Caco-2 (cell line): ENCODE measurements at regions not wholly inside any gene's neighbourhood (a gene's known extent, or its start where the extent isn't known, plus 50 kb on each side); places are given as distances from the start of the nearest gene placed in this dataset.

Experiments
- BruUV-seq: library from RNA; stranded (reverse); fragments of 400-500 nt; replicated peaks from 2 replicates; lab custom pipeline; 2021; lab: Mats Ljungman, UMichigan
- CTCF ChIA-PET: fragments of 300-600 bp; sonication (Branson Sonifier 250); formaldehyde crosslinking; loops from one replicate; lab custom pipeline; 2022; ENCODE audit warnings: antibody characterized with exemption; lab: Charles Lee
- POLR2A ChIA-PET: fragments of 300-600 bp; sonication (Branson Sonifier 250); formaldehyde crosslinking; loops from one replicate; lab custom pipeline; 2022; ENCODE audit warnings: antibody characterized with exemption; lab: Charles Lee
- DNase-seq, 2 experiments: peaks; one replicate each; pipeline versions ENCODE4 v3.0.0 to v3.0.0-alpha.2; 2020 to 2022
- H3K27me3 ChIP-seq: replicated peaks from 2 replicates; pipeline ENCODE4 v1.6.0; 2011; ENCODE audit warnings: low read length; ENCODE audit not compliant: control insufficient read depth, insufficient read depth
- H3K36me3 ChIP-seq: 2 replicates; pipeline ENCODE4 v1.5.1; 2011; ENCODE audit warnings: low read length; ENCODE audit not compliant: control insufficient read depth, insufficient read depth
- H3K4me1 ChIP-seq: fragments of 250-450 bp; sonication (Bioruptor Pico); 2 replicates; pipeline ENCODE4 v1.5.1; 2020; ENCODE audit warnings: mild to moderate bottlenecking
- H3K4me3 ChIP-seq: 2 replicates; pipeline ENCODE4 v1.5.1; 2011; ENCODE audit warnings: low read depth, mild to moderate bottlenecking, control low read depth, low read length
- H3K9me3 ChIP-seq: fragments of 250-450 bp; sonication (Bioruptor Pico); 2 replicates; pipeline ENCODE4 v1.5.1; 2020; ENCODE audit warnings: mild to moderate bottlenecking, moderate library complexity
- H3K27ac Mint-ChIP-seq: one replicate; pipeline ENCODE4 v1.8.0; 2022; ENCODE audit warnings: mixed read lengths; ENCODE audit not compliant: unreplicated experiment
- H3K27me3 Mint-ChIP-seq: one replicate; pipeline ENCODE4 v1.8.0; 2022; ENCODE audit warnings: mixed read lengths; ENCODE audit not compliant: insufficient read depth, unreplicated experiment
- H3K36me3 Mint-ChIP-seq: one replicate; pipeline ENCODE4 v1.8.0; 2022; ENCODE audit warnings: mild to moderate bottlenecking, mixed read lengths; ENCODE audit not compliant: insufficient read depth, unreplicated experiment
- H3K4me1 Mint-ChIP-seq: one replicate; pipeline ENCODE4 v1.8.0; 2022; ENCODE audit warnings: low read depth, mixed read lengths; ENCODE audit not compliant: unreplicated experiment
- H3K4me3 Mint-ChIP-seq: one replicate; pipeline ENCODE4 v1.8.0; 2022; ENCODE audit warnings: mild to moderate bottlenecking, moderate library complexity, mixed read lengths; ENCODE audit not compliant: unreplicated experiment
- H3K9me3 Mint-ChIP-seq: one replicate; pipeline ENCODE4 v1.8.0; 2022; ENCODE audit warnings: mixed read lengths; ENCODE audit not compliant: unreplicated experiment
- intact Hi-C: fragments of 100-400 bp; cut with micrococcal nuclease; formaldehyde crosslinking; loops from one replicate; pipeline ENCODE4 v1.10.0; 2022; ENCODE audit not compliant: unreplicated experiment
- TF ChIP-seq, protein P1 (sequence below), 2 experiments: fragments of 200-600 bp in 1 of 2; IDR thresholded peaks; 1 replicate in 1 of 2; 2 replicates in 1 of 2; pipeline versions ENCODE4 v1.5.1 to v1.8.0; 2011 to 2022; ENCODE audit warnings: antibody characterized with exemption in 1 of 2, control low read depth in 1 of 2, inconsistent platforms in 1 of 2, low read depth in 1 of 2, low read length in 1 of 2, mild to moderate bottlenecking in 1 of 2, moderate library complexity in 1 of 2; ENCODE audit not compliant: insufficient read depth in 1 of 2, severe bottlenecking in 1 of 2, unreplicated experiment in 1 of 2

DNA sequence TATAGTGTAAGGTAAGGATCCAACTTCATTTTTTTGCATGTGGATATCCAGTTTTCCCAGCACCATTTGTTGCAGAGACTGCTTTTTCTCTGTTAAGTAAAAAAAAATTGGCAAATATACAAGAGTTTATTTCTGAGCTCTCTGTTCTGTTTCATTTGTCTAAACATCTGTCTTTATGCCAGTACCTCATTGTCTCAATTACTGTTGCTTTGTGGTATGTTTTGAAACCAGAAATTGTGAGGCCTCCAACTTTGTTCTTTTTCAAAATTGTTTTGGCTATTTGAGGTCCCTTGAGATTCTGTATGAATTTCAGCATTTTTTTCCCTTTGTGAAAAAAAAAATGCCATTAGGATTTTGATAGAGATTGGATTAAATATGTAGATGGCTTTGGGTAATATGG is 150.5 kb downstream of the MINAR1 start:
- H3K4me3 ChIP-seq: no peak overlapping the region
- intact Hi-C loops: no loop called here
- Mint-ChIP-seq H3K36me3 (no peaks in the 10 kb centered on the region), H3K27ac (no peak overlapping the region), H3K4me1 (no peaks in the 10 kb centered on the region), H3K4me3 (no peak overlapping the region), H3K27me3 (peaks cover 19% of the 10 kb centered on the region), H3K9me3 (no peaks in the 10 kb centered on the region)
- no peak for DNase-seq
- no peaks in the 10 kb centered on the region for H3K36me3 ChIP-seq
- H3K9me3 ChIP-seq: no peaks in the 10 kb centered on the region
- H3K4me1 ChIP-seq: no peaks in the 10 kb centered on the region
- TF ChIP-seq, protein P1, sequence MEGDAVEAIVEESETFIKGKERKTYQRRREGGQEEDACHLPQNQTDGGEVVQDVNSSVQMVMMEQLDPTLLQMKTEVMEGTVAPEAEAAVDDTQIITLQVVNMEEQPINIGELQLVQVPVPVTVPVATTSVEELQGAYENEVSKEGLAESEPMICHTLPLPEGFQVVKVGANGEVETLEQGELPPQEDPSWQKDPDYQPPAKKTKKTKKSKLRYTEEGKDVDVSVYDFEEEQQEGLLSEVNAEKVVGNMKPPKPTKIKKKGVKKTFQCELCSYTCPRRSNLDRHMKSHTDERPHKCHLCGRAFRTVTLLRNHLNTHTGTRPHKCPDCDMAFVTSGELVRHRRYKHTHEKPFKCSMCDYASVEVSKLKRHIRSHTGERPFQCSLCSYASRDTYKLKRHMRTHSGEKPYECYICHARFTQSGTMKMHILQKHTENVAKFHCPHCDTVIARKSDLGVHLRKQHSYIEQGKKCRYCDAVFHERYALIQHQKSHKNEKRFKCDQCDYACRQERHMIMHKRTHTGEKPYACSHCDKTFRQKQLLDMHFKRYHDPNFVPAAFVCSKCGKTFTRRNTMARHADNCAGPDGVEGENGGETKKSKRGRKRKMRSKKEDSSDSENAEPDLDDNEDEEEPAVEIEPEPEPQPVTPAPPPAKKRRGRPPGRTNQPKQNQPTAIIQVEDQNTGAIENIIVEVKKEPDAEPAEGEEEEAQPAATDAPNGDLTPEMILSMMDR (IDR thresholded peaks at IDR 0.05; ENCODE audit: insufficient read depth in 1 of 2, low read depth in 1 of 2, low read length in 1 of 2, severe bottlenecking in 1 of 2, unreplicated experiment in 1 of 2): no peak
- ChIA-PET POLR2A (no interaction called here), CTCF (no interaction called here)
- H3K27me3 ChIP-seq: no peaks in the 10 kb centered on the region
- no TSS peak for BruUV-seq

DNA sequence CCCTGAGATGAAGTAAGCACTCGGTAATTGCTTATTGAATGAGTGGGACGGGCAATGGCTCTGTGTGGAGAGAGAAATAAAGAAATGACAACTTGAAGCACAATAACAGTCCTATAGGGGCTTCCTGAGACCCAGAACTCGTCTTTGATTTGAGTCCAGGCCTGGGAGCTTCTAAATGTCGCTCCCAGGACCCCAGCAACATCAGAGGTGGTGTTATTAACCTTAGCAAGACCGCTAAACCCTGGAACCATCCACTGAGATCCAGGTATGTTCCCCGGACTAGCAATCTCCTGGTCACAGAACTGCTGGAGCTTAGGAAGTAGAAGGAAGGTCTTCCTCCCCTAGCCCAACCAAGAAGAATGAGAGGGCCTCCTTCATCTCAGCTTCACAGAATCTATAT is 160.0 kb downstream of the MINAR1 start:
- intact Hi-C loops: no loop called here
- no peak for DNase-seq
- ChIA-PET POLR2A (no interaction called here), CTCF (interaction anchor here (3.3 kb wide), 1 partner anchor 211 kb away, joined by 16 read pairs; no protein-coding TSS in a partner anchor)
- Mint-ChIP-seq H3K4me1 (no peaks in the 10 kb centered on the region), H3K4me3 (no peak overlapping the region), H3K27ac (no peak overlapping the region), H3K36me3 (no peaks in the 10 kb centered on the region), H3K9me3 (no peaks in the 10 kb centered on the region), H3K27me3 (peaks cover 14% of the 10 kb centered on the region)
- Histone ChIP-seq H3K9me3 (no peaks in the 10 kb centered on the region), H3K36me3 (no peaks in the 10 kb centered on the region), H3K4me1 (no peaks in the 10 kb centered on the region), H3K4me3 (no peak overlapping the region), H3K27me3 (peaks cover 2% of the 10 kb centered on the region; the same call in 1 of the 2 replicates)
- no TSS peak for BruUV-seq
- TF ChIP-seq, protein P1 (IDR thresholded peaks at IDR 0.05; ENCODE audit: insufficient read depth in 1 of 2, low read depth in 1 of 2, low read length in 1 of 2, severe bottlenecking in 1 of 2, unreplicated experiment in 1 of 2): no peak

DNA sequence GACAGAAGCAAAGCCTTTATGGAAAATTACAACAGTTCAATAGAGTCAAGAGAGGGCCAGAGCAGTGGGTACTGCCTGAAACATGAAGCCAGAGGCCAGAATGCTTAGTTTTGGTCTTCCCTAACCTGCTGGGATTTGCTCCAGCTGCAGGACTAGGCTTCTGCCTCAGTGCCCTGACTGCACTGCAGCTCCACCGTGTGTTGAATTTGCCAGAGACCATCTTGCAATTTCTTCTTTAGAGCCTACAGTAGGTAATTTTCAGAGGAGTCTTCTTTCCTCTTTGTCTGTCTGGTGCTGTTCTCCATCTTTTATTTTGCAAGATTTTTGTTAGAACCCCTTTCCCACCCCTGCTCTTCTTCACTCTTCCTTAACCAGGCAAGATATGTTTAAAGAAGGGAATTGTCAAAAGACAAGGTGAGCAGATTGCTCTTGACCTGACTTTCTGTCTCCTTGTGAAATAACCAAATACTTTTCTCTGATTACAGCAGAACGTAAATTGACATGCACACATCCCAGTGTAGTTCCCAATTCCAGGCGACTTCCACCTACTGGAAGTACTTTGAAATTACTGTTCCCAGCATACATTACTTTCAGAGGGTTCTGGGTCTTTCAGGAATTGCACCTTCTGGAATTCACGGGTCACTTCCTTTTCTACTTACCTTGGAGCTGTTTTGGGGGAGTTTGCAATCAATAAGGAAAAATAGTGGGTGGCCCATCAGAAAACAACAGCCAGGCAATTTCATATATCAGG is 161.2 kb downstream of the MINAR1 start:
- no TSS peak for BruUV-seq
- Mint-ChIP-seq H3K36me3 (no peaks in the 10 kb centered on the region), H3K4me1 (no peaks in the 10 kb centered on the region), H3K9me3 (peaks cover under 1% of the 10 kb centered on the region), H3K4me3 (no peak overlapping the region), H3K27ac (no peak overlapping the region), H3K27me3 (peaks cover 14% of the 10 kb centered on the region)
- POLR2A ChIA-PET: no interaction called here
- no peaks in the 10 kb centered on the region for H3K4me1 ChIP-seq
- no peaks in the 10 kb centered on the region for H3K9me3 ChIP-seq
- CTCF ChIA-PET: interaction anchor here (3.3 kb wide), 1 partner anchor 212 kb away, joined by 16 read pairs; no protein-coding TSS in a partner anchor
- H3K27me3 ChIP-seq: peaks cover under 1% of the 10 kb centered on the region; the same call in 1 of the 2 replicates
- H3K4me3 ChIP-seq: no peak overlapping the region
- intact Hi-C loops: no loop called here
- DNase-seq: peak in 1 of 2 experiments; percentile 16
- TF ChIP-seq, protein P1 (IDR thresholded peaks at IDR 0.05; ENCODE audit: insufficient read depth in 1 of 2, low read depth in 1 of 2, low read length in 1 of 2, severe bottlenecking in 1 of 2, unreplicated experiment in 1 of 2): peak; percentile 24 to 29
- H3K36me3 ChIP-seq: no peaks in the 10 kb centered on the region
